ENCODE measurements at regions not wholly inside any gene's neighbourhood (a gene's known extent, or its start where the extent isn't known, plus 50 kb on each side); places are given as distances from the start of the nearest gene placed in this dataset.

GRCh38 chr17:12282056-12282455 is 261.4 kb downstream of the MAP2K4 start:
- DNase-seq (ENCODE audit: unreplicated experiment) = no peak
- no peak overlapping the region for H3K4me3 Mint-ChIP-seq (ENCODE audit: unreplicated experiment)
- ChIA-PET POLR2A (no interaction called here), CTCF (no interaction called here)
- H3K27me3 Mint-ChIP-seq (ENCODE audit: insufficient read depth, unreplicated experiment) = no peaks in the 10 kb centered on the region
- peaks cover 21% of the 10 kb centered on the region for H3K4me1 Mint-ChIP-seq (ENCODE audit: insufficient read depth, unreplicated experiment)
- peaks cover 7% of the 10 kb centered on the region for H3K9me3 Mint-ChIP-seq (ENCODE audit: unreplicated experiment)
- peaks cover under 1% of the 10 kb centered on the region for H3K36me3 Mint-ChIP-seq (ENCODE audit: insufficient read depth, unreplicated experiment)
- intact Hi-C loops (cut with micrococcal nuclease) = no loop called here
- TF ChIP-seq CTCF (IDR thresholded peaks at IDR 0.05; ENCODE audit: unreplicated experiment) = no peak
- H3K27ac Mint-ChIP-seq (ENCODE audit: low read depth, unreplicated experiment) = no peak overlapping the region
- no TSS peak for BruUV-seq (replicated peaks)

- peaks cover 3% of the 10 kb centered on the region for H3K9me3 Mint-ChIP-seq (ENCODE audit: unreplicated experiment)
- no peak overlapping the region for H3K4me3 Mint-ChIP-seq (ENCODE audit: unreplicated experiment)
- intact Hi-C loops (cut with micrococcal nuclease) = no loop called here
- ChIA-PET POLR2A (interaction anchor here (0.7 kb wide), 1 partner anchor 82 kb away, joined by 3 read pairs; no protein-coding TSS in a partner anchor), CTCF (interaction anchor here (0.6 kb wide), 2 partner anchors 413 to 603 kb away, joined by 3 to 4 read pairs; no protein-coding TSS in a partner anchor)
- DNase-seq (ENCODE audit: unreplicated experiment) = no peak
- no peaks in the 10 kb centered on the region for H3K27me3 Mint-ChIP-seq (ENCODE audit: insufficient read depth, unreplicated experiment)
- no peak for TF ChIP-seq CTCF (IDR thresholded peaks at IDR 0.05; ENCODE audit: unreplicated experiment)
- H3K36me3 Mint-ChIP-seq (ENCODE audit: insufficient read depth, unreplicated experiment) = no peaks in the 10 kb centered on the region
- no peak overlapping the region for H3K27ac Mint-ChIP-seq (ENCODE audit: low read depth, unreplicated experiment)
- H3K4me1 Mint-ChIP-seq (ENCODE audit: insufficient read depth, unreplicated experiment) = peaks cover 14% of the 10 kb centered on the region
- BruUV-seq (replicated peaks) = no TSS peak
Measured at GRCh38 chr17:12287953-12288352, 267.3 kb downstream of the MAP2K4 start.

- H3K4me1 Mint-ChIP-seq (ENCODE audit: insufficient read depth, unreplicated experiment) = peaks cover 12% of the 10 kb centered on the region
- H3K9me3 Mint-ChIP-seq (ENCODE audit: unreplicated experiment) = no peaks in the 10 kb centered on the region
- no peak overlapping the region for H3K4me3 Mint-ChIP-seq (ENCODE audit: unreplicated experiment)
- POLR2A ChIA-PET = no interaction called here
- intact Hi-C loops (cut with micrococcal nuclease) = no loop called here
- no peaks in the 10 kb centered on the region for H3K27me3 Mint-ChIP-seq (ENCODE audit: insufficient read depth, unreplicated experiment)
- no TSS peak for BruUV-seq (replicated peaks)
- H3K36me3 Mint-ChIP-seq (ENCODE audit: insufficient read depth, unreplicated experiment) = no peaks in the 10 kb centered on the region
- DNase-seq (ENCODE audit: unreplicated experiment) = no peak
- no peak for TF ChIP-seq CTCF (IDR thresholded peaks at IDR 0.05; ENCODE audit: unreplicated experiment)
- H3K27ac Mint-ChIP-seq (ENCODE audit: low read depth, unreplicated experiment) = no peak overlapping the region
- CTCF ChIA-PET = interaction anchor here (0.7 to 1.3 kb wide), 2 partner anchors 13 to 33 kb away, joined by 3 to 10 read pairs; no protein-coding TSS in a partner anchor
Measured at GRCh38 chr17:12290207-12290606, 269.5 kb downstream of the MAP2K4 start.

- H3K9me3 Mint-ChIP-seq (ENCODE audit: unreplicated experiment) = no peaks in the 10 kb centered on the region
- POLR2A ChIA-PET = no interaction called here
- CTCF ChIA-PET = interaction anchor here (0.9 kb wide), 1 partner anchor 192 kb away, joined by 3 read pairs; no protein-coding TSS in a partner anchor
- no peak for DNase-seq (ENCODE audit: unreplicated experiment)
- no peak overlapping the region for H3K27ac Mint-ChIP-seq (ENCODE audit: low read depth, unreplicated experiment)
- intact Hi-C loops (cut with micrococcal nuclease) = no loop called here
- no peak overlapping the region for H3K4me3 Mint-ChIP-seq (ENCODE audit: unreplicated experiment)
- BruUV-seq (replicated peaks) = no TSS peak
- no peaks in the 10 kb centered on the region for H3K27me3 Mint-ChIP-seq (ENCODE audit: insufficient read depth, unreplicated experiment)
- H3K4me1 Mint-ChIP-seq (ENCODE audit: insufficient read depth, unreplicated experiment) = no peaks in the 10 kb centered on the region
- TF ChIP-seq CTCF (IDR thresholded peaks at IDR 0.05; ENCODE audit: unreplicated experiment) = no peak
- no peaks in the 10 kb centered on the region for H3K36me3 Mint-ChIP-seq (ENCODE audit: insufficient read depth, unreplicated experiment)
Measured at GRCh38 chr17:12296209-12296625, 275.5 kb downstream of the MAP2K4 start.

Data from MCF 10A (cell line).